Gastroesophageal sphincter (tissue), 3 donors: ENCODE measurements at regions not wholly inside any gene's neighbourhood (a gene's known extent, or its start where the extent isn't known, plus 50 kb on each side); places are given as distances from the start of the nearest gene placed in this dataset.

Experiments
- CTCF ChIP-seq, 4 experiments: fragments of 200-600 bp in 2 of 4; fragments of 450-650 bp in 2 of 4; sonication (generic) in 1 of 4; IDR thresholded peaks; one replicate each; pipeline ENCODE4 v1.5.1; 2017 to 2019; ENCODE audit warnings: antibody characterized with exemption in 4 of 4, mild to moderate bottlenecking in 2 of 4, moderate library complexity in 2 of 4
- EP300 ChIP-seq: sonication (generic); formaldehyde crosslinking; IDR thresholded peaks from one replicate; pipeline ENCODE4 v1.6.1; 2017; ENCODE audit warnings: antibody characterized with exemption, mild to moderate bottlenecking
- POLR2A ChIP-seq, 2 donors: fragments of 450-650 bp; IDR thresholded peaks; one replicate each; pipeline ENCODE4 v1.6.1; 2017; ENCODE audit warnings: antibody characterized with exemption in 2 of 2, mild to moderate bottlenecking in 2 of 2, moderate library complexity in 1 of 2
- POLR2AphosphoS5 ChIP-seq: sonication (generic); formaldehyde crosslinking; IDR thresholded peaks from one replicate; pipeline ENCODE4 v1.6.1; 2017; ENCODE audit warnings: antibody characterized with exemption

- TF ChIP-seq CTCF (IDR thresholded peaks at IDR 0.05), result no peak
- no peak for TF ChIP-seq POLR2A (IDR thresholded peaks at IDR 0.05)
- TF ChIP-seq POLR2AphosphoS5, result no peak
- TF ChIP-seq EP300, result no peak
Observed at GRCh38 chr16:85192238-85193114, 80.2 kb upstream of the CIBAR2 start.
